HG02840 (cell line): ENCODE measurements at regions not wholly inside any gene's neighbourhood (a gene's known extent, or its start where the extent isn't known, plus 50 kb on each side); places are given as distances from the start of the nearest gene placed in this dataset.

Experiments used
- ATAC-seq: cut with Tn5 transposase; IDR thresholded peaks from one replicate; pipeline ENCODE4 v1.9.1; 2021; ENCODE audit warnings: mild to moderate bottlenecking, moderate library complexity, moderate number of reproducible peaks; ENCODE audit not compliant: unreplicated experiment, low FRiP score

- ATAC-seq = no peak
These were observed 764.1 kb downstream of the LTN1 start for GRCh38 chr21:28228636-28228995.

GRCh38 chr21:28227881-28228635 is 764.6 kb downstream of the LTN1 start:
- no peak for ATAC-seq

GRCh38 chr21:28226563-28226962 is 766.1 kb downstream of the LTN1 start:
- no peak for ATAC-seq

- ATAC-seq = no peak
These were observed 768.4 kb downstream of the LTN1 start for GRCh38 chr21:28224191-28224726.

- no peak for ATAC-seq
These were observed 770.7 kb downstream of the LTN1 start for GRCh38 chr21:28221984-28222383.

- no peak for ATAC-seq
These were observed 772.0 kb downstream of the LTN1 start for GRCh38 chr21:28220680-28221079.

- no peak for ATAC-seq
These were observed 775.6 kb downstream of the LTN1 start for GRCh38 chr21:28216976-28217523.

- ATAC-seq = no peak
These were observed 777.3 kb downstream of the LTN1 start for GRCh38 chr21:28215214-28215954.

GRCh38 chr21:28214786-28215185 is 777.9 kb downstream of the LTN1 start:
- ATAC-seq = no peak

GRCh38 chr21:28213261-28213660 is 779.4 kb downstream of the LTN1 start:
- no peak for ATAC-seq

- ATAC-seq = no peak
These were observed 780.6 kb downstream of the LTN1 start for GRCh38 chr21:28212061-28212460.

GRCh38 chr21:28207436-28208173 is 785.1 kb downstream of the LTN1 start:
- ATAC-seq = no peak

GRCh38 chr21:28200726-28201125 is 792.0 kb downstream of the LTN1 start:
- ATAC-seq = no peak

GRCh38 chr21:28196981-28197380 is 795.7 kb downstream of the LTN1 start:
- ATAC-seq = no peak

- ATAC-seq = no peak
These were observed 799.5 kb downstream of the LTN1 start for GRCh38 chr21:28193189-28193588.

GRCh38 chr21:28186604-28187003 is 806.1 kb downstream of the LTN1 start:
- no peak for ATAC-seq

GRCh38 chr21:28181730-28182129 is 810.9 kb downstream of the LTN1 start:
- no peak for ATAC-seq

GRCh38 chr21:28179136-28179535 is 813.5 kb downstream of the LTN1 start:
- ATAC-seq = no peak

- ATAC-seq = no peak
These were observed 815.6 kb downstream of the LTN1 start for GRCh38 chr21:28177124-28177523.

- ATAC-seq = no peak
These were observed 818.0 kb downstream of the LTN1 start for GRCh38 chr21:28174701-28175100.

GRCh38 chr21:28174006-28174405 is 818.7 kb downstream of the LTN1 start:
- ATAC-seq = no peak
